HK-2 (cell line): ENCODE measurements at regions not wholly inside any gene's neighbourhood (a gene's known extent, or its start where the extent isn't known, plus 50 kb on each side); places are given as distances from the start of the nearest gene placed in this dataset.

Experiments
- DNase-seq: peaks from one replicate; pipeline ENCODE4 v3.0.0-alpha.2; 2018; ENCODE audit not compliant: unreplicated experiment

DNA sequence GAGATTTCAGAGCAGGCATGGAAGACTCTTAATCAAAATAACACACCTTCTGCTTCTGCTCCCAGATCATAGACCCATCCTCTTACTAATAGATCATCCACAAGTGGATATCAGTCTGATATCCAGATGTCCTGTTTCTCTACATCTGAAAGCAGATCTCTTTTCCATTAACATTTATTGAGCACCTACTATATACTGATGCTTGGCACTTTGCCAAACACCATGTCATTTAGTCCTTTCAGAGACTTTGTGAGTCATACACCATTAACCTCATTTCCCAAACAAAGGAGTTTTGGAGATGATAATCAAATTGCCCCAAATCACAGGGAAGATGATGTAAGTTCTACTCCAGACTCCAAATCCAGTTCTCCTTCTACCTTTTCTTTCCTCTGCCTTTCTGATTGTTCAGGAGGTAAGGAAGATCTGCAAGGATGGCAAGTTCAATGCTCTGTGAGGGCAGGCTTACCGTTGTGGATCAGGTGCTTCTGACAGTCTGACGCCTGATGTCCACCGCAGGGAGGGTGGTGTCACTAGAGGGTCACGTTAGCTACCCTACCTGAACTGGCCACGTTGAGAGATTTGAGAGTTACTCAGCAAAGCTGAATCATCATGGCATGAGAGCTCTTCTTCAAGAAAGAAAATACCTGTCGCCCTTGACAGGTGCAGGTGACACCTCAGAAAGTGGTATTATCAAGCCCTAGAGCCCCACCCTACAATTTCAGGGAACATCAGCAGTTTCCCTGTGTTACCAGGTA lies 269.6 kb upstream of the ZMIZ1 start:
- DNase-seq, result no peak

DNA sequence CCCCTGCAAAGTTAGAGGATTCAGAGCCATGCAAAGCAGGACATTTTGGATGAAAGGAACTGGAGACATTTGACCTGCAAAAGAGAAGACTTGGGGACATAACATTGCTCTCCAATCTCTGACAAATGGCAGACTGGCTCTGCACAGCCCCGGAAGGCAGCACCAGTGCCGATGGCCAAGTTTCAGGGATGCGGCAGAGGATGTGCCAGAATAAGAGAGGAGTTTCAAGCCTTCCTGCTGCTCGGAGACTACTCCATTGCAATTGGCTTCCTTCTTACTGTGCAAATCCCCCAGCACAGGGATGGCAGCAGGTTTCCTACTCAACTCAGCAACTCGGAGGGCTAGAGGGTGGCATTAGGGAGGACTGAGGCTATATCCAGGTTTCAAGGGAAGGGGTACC lies 268.8 kb upstream of the ZMIZ1 start:
- DNase-seq, result no peak

DNA sequence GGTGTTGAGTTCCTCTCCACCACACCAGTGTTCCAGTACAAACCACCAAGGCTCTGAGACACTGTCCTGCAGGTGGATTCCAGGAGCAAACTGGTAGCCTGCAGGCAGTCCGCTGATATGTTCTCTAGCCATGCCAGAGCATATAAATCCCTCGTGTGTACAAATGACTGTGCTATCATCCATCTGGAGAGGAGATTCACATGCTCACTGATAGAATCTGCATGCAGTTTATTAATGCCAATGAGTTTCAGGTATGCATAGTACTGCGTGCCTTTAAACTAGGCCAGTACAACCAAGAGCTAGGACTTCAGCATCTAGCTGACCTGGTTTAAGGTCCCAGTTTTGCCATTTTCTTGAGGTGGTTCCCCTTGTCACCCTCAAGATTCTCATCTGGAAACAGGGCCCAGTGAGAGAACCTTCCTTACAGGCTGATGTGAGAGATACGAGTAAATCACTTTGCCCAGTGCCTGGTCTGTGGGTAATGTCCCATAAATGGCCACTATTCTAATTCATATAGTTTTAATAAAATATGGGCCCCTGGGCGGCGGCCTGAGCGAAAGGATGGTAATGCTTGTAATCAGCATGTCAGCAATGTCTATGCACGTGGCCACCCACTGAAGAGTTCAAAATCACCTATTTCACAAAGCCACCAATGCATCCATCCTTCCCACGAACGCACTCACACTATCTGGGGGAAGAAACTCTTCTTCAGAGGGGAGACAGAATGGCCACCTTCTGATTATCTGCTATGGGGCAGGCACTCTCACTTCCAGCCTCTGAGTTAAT lies 268.0 kb upstream of the ZMIZ1 start:
- no peak for DNase-seq

DNA sequence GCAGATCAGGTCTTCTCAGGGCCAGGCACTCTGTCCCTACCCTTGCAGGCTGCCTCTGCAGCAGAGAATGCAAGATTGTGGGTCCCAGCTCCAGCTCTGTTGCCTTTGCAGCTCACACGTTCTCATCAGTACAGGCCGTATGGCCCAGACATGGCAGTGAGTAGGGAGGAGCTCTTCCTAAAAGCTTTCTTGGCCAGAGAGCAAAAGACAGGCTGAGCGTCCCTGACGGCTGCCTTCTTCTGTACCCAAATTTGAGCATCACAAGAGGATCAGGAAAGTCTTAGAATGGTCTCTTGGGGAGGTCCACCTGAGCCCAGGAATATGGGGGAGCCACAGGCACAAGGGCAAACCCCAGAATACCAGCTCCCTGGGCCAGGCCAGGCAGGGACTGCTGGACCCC lies 266.3 kb upstream of the ZMIZ1 start:
- DNase-seq, result no peak

DNA sequence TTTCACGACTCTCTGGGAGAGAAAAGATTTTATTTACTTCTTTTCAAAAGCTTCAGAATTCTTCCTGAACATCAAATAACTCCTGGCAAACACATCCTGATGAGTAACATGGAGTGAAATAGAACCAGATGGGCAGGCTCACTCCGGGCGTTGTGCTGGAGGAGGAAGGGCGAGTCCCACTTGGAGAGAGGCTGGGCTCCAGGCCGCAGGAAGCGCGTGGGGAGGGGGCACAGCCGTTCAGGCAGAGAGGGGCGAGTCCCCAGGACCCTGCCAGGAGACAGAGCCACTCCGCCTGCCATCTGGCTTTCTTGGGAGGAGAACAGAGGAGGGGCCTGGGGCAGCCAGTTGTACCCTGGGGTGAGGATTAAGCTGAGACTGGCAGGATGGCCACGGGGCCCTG lies 265.9 kb upstream of the ZMIZ1 start:
- DNase-seq, result no peak

DNA sequence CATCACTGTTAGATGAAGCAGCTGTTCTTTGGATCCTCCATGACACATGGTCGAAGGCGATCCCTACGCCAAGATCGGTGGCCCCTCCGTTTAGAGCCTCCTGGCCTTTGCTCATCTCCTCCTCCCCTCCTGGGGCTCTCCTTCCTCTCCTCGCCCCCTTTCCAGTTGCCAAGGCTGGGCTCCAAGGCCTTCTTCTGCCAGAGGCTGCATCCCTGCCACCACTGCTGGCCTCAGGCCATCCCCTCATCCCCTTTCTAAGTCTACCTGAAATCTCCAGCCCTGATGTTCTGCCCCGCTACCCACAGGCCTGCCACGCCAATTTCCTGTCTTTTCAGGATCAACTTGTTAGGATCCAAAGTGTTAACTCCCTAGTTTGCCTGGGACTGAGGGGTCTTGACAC lies 265.1 kb upstream of the ZMIZ1 start:
- DNase-seq, result no peak

DNA sequence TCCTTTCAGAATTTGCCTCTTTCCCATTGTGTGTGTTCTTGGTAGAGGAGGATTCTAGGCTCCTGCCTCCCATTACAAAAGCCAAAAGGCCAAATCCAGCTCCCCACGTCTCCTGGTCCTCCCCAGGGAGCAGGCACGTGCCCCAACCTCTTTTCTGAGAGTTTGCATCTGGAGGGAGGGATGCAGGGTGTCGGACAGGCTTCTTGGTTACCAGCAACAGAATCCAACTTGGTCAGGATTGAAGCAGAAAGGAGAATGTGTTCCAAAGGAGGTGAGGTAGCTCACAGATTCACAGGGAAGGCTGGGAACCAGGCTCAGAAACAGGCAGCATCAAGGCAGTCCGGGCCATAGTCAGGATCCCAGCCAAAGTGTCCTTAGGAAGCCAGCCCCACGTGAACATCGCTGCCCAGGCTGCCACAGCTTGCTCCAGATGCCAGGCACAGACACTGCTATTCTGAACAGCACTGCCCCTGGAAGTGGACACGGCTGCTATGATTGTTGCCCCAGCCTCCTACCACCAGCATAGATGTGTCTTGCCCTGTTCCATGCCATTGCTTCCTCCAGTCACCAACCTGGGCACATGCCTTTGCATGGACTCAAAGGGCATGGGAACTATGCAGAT lies 264.2 kb upstream of the ZMIZ1 start:
- DNase-seq, result no peak

DNA sequence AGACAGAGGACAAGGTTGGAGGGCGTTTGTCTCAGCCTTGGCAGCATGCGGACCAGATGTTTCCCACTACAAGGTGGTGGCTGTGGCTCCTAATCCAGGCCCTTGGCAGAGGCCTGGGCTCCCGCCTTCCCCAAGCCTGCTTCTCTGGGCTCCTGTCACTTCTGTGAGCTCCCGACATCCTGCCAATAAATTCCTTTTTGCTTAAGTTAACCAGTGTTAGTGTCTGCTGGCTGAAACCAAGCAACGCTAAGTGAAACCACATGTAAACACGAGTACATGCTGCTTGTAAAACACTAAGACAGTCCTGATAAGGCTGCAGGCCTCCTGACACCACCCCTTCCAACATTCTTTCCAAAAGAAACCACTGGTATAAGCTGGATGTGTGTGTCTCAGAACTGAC lies 263.6 kb upstream of the ZMIZ1 start:
- no peak for DNase-seq

DNA sequence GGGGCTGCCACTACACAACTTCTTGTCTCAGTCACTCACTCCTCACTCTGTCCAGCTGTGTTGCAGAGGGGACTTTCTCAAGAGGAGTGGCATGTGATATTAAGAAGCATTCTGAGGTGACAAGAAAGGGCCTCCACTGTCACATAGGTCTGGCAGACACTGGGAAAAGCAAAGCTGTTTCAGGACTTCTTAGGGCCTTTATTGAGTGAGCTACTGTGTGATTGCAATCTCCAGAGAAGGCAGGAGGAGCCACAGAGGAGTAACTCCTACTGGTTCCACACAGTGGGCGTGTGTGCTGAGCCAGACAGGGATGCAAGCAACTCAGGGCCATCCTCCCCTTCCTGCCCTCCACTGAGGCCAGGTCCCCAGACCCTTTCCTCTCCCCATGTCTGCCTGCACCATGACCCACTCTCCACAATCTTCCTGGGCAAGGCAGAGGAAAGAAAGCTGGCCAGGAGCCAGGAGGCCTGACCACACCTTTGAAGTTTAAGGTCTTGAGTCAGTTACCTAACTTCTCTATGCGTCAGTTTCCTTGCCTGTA lies 262.0 kb upstream of the ZMIZ1 start:
- DNase-seq, result no peak

DNA sequence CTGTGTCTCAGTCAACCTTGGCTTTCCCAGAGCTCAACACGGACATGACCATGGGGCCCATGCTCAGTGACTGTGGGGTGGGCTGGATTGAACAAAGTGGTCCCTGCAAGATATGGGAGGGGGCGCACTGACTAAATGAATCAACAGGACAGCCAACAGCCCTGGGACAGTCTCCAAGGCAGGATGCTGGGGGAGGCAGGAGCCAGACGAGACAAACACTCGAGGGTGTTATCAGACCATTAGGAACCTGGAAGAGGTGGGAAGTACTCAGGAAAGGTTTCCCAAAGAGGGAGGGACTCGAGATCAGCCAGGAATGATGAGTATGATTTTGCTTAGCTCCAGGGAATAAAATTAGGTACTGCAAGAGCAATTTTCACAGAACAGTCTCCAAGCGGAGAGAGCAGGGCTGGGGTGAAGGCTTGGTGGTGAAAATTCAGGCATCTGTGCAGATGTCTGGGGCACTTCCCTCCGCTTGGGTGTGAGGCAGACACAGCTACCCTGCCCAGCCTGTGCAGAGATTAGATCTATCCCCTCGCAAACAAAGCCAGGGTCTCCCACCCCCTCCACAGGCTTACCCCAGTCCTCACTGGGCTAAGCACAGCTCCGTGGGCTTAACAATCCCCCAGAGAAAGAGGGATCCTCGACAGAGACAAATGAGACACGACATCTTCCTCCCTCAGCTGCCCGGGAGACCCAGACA lies 261.1 kb upstream of the ZMIZ1 start:
- no peak for DNase-seq

DNA sequence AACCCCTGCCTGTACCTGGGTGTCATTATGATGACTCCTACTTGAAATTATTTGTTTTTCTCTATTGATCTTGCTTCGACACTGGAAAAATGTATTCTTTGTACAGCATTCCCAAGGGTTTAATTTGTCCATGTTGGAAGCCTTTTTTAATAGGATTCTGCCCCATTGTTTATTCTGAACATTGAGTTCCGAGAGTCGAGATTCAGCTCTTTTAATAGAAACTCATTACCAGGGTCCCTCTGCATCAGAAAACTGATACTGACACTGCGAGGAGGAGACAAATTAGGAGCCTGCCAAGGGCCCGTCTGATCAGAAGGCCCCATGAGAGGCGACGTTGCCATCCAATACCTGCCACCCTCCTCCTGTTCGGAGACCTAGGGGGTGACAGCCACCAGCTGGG lies 260.5 kb upstream of the ZMIZ1 start:
- no peak for DNase-seq

DNA sequence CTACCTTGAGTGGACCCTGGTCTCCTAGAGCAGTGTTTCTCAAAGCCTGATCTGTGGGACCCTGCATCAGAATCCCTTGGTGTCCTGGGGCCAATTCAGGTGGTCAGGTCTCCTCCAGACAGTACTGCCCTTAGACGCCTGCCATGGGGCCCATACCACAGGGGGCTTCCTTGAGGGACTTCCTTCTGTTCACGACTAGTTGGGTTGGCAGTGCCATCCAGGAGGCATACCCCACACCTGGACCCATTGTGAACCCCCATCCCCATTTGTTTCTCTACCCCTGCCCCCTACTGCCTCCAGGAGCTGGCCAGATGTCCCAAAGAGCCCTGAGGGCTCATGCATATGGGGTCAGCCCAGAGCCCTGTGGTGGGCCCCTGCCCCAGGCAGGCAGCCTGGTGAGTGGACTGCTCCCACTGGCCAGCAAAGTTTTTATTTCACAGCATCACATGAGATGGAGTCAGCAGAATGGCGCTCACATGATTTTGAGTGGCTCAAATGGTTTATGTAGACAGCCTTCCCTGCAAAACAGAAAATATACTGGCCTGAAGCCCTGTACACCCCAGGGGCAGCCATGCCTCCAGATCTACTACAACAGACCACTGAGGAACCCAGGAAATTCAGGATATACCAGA lies 259.9 kb upstream of the ZMIZ1 start:
- DNase-seq, result no peak

DNA sequence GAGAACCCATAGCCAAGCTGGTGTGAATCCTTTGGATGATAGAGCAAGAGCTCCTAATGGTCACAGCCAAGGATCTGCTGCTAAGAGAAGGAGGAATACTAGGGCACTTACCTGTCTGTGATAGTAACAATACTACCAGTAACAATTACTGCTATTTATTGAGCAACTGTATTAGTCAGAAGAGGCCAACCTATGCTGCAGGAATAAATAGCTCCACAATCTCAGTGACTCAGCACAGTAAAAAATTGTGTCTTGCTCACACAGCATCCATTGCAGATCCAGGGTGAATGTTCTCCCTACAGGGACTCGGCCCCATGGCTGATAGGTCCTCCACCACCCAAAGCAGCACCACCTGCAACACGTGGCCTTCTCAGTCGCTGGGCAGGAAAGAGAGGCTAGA lies 257.6 kb upstream of the ZMIZ1 start:
- no peak for DNase-seq

DNA sequence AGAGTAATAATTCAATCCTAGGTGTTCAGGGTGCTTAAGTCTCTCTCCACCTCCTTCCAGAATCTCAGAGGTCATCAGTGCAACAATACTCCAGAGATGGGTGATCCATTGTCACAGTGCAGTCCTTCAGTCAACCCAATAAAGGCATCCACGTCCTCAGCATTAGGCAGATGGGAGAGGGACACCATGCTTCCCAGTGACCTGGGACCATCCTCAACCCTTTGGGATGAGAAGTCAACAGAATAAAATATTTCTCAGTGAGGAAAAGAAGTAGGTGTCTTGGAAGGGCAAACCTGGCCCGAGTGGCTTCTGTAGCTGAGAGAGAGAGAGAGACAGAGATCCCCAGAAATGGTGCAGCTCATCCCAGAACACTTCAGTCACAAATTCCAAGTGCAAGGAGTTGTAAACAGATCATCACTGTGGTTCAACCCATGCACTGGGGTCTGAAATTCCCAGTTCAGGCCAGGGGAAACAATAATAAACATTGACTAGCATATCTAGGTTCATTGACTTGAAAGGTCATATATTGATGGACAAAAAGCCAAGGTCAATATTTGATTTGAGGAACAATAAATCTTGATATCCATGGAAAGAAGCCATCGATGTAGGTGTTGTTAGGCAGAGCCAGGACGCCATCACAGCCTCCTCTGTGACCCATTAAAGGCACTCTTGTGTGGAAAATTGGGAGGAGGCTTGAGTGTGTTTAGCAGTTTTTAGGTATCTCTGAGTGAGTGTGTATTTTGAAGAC lies 256.0 kb upstream of the ZMIZ1 start:
- no peak for DNase-seq

DNA sequence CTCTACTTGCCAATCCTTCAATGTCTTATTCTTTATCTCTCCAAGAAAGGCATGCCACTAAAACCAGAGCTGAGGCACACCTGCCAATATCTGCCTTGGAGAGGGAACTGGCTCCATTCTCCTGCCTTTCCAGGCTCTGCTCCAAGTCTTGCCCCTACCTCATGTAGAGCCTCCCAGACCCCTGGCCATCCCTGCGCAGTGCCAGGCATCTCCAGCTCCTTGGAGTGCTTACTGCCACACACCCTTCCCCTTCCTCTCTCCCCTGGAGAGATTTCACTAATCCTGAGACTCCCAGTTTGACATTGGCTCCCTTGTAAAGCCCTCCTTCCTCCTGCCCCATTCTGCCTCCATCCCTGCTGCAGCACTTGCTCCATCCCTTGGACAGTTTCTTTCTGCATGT lies 255.2 kb upstream of the ZMIZ1 start:
- DNase-seq, result no peak

DNA sequence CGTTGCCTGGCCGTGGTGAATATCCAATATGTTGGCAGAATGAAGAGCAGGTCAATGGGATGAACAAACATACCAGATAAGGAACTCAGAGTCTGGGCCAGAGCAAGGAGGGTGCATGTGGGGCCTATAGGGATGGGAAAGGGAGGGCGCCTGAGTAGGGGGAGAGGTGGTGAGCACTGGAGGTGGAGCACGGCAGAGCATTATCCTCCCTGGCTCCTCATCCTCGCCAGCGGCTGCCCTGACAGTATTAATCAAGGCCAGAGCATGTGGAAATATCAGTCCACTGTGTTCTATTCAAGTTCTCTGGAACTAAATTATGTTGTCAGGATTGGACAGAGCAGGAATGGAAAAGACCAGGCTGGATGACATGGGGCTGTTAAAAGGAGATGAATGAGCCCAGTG lies 254.8 kb upstream of the ZMIZ1 start:
- no peak for DNase-seq

DNA sequence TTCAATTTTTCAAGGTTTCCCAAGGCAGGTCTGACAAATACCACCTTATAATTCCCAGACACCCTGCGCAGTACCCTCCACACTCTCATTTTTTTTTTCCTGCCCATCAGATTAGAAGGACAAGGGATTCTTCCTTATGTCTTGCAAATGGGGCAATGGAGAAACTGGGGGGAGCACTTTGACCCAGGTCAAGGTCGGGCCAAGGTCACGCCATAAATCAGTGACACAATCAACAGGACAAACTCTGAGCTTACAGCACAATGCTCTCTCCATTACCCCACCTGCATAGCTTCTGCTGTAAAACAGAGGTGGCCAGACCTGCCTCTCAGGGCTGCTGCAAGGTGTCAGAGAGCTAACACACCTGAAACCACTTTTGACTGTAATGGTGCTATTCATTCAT lies 254.4 kb upstream of the ZMIZ1 start:
- DNase-seq, result no peak

DNA sequence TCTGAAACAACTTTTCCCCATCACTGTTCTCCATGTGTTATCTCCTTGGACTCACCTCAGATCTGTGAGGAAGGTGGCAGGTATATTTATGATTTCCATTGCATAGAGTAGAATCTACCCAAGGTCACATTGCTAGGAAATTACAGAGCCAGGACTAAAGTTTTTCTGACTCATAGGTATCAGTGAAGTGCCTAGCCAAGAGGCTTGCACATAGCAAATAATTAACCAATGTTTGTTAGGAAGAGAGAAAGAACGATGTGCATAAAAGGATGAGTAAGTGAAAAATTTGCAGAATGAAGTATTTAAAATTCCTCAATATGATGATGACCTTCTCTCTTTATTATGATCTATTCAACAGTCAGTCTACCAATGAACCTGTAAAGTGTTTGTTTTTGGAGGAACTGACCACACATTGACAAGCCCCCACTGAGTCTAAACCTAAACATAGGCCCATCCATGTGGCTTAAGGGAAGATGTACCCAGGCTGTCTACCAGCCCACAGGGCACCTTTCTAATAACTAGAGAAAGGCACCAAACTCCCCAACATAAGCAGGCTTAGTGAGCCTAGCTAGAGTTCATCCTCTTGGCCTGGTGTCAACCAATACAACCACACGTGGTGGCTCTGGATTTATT lies 252.9 kb upstream of the ZMIZ1 start:
- no peak for DNase-seq

DNA sequence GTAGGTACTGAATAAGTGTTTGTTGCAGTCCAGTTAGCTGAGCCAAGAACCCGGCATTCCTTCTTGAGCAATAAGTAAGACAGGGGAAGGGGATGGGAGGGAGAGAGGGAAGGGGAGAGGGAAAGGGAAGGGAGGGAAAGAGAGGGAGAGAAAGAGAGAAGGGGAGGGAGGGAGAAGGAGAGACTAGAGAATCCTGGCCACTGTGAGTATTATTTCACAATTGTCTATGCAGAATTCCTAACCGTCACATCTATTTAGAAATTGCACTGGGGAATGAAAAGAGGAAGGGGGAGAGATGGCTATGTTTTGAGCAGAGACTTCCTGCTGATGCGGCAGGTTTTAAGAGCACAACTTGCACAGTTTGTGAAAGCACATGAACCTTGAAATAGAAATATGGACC lies 251.4 kb upstream of the ZMIZ1 start:
- no peak for DNase-seq

DNA sequence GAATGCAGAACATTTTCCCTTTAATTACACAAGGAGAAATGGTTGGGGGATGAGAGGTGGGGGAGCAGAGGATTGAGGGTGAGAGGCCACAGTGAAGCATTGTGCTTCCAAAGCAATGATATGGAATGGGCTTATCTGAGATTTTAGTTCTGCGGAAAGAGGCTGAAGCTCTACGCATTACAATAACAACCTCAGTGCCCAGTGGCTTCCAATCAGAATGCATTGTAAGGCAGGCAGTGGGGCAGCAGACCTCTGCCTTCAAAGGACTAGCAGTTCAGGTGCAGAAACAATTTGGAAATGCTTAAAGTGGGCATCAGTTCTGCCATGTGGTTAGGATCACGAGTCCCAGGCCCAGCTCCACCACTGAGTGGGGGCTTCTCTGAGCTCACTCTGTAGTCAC lies 251.0 kb upstream of the ZMIZ1 start:
- no peak for DNase-seq
